ENCODE measurements at regions not wholly inside any gene's neighbourhood (a gene's known extent, or its start where the extent isn't known, plus 50 kb on each side); places are given as distances from the start of the nearest gene placed in this dataset.

DNA sequence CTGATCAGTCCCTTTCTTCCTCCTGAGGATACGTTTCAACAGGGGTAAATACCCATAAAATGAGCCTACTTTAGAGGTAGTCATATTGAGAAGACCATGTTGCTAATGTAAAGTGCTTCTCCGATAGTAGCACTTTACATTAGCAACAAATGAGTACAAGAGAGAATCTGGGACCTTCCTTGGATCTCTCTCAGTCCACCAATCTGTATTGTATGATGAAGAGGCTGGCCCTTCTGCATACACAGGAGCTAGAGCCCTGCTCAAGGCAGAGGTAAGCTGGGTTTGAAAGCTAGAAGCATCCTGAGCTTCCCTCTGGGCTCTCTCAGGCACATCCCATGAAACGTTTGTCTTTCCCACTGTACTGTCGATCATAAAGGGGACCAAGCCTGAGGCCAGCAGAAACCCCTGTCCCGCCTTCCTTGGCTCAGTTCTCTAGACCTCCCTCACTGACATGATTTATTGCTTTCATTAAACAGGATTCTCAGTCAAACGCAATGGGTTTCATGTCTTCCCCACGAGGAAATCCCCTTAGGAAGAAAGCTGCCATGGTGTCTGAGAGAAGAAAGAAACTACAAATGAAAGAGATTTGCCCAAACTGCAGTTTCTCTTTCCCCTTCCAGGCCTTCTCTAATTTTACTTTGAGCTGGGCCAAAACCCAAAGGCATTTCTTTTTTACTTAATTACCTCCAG is 62.8 kb upstream of the BCAR3 start:
- no peak for DNase-seq (ENCODE audit: low read depth in 2 of 2)

DNA sequence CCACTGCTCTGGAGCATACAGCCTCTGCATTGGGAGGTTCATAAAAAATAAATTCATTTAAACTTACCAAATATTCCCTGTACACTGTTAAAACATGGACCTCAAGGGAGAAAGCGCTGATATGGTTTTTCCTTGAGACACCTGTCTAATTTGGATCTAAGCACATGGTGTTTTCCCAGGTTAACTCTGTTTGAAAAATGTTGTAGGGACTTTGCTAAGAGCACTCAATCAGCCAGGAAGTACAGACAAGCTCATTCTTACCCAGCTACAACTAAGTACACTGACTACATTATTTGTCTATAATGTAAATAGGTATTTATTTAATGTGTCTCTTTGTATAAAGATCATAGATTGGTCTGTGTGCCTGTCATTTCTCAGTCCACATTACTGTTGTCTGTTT is 61.8 kb upstream of the BCAR3 start:
- DNase-seq (ENCODE audit: low read depth in 2 of 2), result no peak

DNA sequence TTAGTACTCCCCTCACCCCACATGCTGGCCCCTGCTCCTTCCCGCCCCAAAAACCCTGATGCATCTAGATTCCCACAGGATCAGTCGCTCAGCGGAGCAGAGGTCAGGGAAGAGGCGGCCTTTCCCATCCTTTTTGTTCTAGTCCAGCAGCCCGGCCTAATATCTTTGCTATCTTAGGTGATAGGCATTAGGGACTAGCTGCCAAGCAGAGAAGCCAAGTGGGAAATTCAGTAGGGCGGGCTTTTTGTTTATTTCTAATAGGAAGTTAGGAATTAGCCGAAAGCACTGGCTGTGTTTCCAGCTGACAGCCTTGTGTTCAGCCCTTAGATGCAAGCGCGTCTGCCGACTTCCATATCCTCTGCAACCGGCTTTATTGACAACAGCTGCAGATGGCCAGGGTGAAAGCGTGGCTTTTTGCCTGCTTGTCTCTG is 59.0 kb upstream of the BCAR3 start:
- DNase-seq (ENCODE audit: low read depth in 2 of 2), result no peak

DNA sequence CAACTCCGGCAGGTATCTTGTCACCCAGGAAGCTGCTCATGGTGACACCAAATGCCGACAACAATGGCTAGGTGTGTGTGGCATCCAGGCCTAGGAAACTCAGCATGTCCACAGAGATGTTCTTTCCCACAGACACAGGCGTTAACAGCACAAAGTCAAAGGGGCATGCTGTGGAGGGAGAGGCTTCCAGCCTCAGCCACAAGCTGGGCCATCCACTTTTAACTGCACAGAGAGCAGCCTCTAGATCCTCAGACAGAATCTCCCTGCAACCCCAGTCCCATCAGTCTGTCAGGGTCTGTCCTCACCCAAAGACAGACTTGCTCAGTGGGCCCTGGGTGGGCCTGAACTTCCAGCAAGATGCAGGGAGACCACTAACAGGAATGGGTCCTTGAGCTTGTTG is 58.5 kb upstream of the BCAR3 start:
- DNase-seq (ENCODE audit: low read depth in 2 of 2), result no peak

DNA sequence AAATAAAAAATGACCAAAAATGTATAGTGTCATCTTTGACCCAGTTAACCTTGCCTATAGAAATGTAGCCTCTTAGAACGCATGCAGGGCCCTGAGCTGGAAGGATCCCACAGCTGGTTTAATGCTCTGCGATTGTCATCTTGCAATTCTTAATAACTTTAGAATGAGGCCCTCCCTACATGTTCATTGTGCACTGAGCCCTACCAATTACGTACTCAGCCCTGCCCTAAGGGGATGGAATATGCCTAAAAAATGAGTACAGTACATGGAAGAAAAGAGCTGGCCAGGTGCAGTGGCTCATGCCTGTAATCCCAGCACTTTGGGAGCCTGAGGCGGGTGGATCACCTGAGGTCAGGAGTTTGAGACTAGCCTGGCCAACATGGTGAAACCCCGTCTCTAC is 57.8 kb upstream of the BCAR3 start:
- no peak for DNase-seq (ENCODE audit: low read depth in 2 of 2)

DNA sequence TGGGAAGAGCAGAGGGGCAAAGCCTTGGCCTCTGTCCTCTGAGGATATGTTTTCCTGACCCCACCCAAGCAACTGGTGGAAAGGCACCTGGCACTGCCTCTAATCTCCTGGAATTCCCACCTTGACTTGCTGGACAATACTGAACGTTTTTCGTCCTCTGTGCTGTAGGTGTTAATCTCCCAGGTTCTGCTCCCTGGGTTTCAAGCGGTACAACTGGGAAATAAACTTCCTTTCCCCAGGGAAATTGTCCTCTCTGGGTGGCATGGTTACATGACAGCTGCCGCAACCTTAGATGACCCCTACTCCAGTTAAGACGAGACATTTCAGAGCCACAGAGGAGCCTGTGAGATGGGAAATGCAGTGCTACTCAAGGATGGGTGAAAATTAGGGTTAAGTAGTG is 57.3 kb upstream of the BCAR3 start:
- DNase-seq (ENCODE audit: low read depth in 2 of 2), result no peak

DNA sequence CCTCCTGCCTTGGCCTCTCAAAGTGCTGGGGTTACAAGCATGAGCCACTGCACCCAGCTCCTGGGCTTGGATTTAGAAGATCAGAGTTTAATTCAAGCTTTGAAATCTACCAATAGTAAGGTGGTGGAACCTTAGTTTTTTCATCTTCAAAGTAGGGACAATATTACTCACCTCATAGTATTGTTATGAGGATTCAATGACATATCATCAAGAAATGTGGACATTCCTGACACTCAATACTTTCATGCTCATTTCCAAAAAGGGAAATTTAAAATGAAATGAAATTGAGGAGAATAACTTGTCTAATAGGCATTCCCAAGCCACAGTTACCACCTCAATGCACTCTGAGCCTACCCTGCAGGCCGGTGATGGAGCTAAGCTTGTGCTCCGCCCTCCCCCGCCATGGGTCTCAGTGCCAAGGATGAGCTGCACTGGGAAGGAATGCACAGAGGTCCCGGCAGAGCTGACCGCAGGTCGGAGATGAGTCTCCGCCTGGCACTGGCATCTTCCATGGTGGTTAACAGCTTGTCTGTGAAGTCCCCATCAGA is 56.5 kb upstream of the BCAR3 start:
- DNase-seq (ENCODE audit: low read depth in 2 of 2), result no peak

DNA sequence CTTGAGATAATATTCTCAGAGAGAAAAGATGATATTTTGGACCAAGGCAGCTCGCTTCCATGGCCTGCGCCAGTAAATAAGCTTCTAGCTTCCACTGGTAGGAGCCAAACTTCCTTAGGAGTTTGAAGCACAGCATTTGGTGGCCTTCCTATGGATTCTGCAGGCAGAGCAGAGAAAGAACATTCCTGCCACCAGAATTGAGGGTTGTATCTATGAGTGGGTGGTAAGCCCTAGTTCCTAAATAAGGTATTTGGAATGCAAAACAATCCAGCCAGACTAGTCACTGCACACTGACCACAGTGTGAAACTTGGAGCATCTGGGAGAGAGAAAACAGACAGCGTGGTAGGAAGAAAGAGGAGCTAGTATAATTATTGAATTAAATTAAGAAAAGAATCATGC is 54.1 kb upstream of the BCAR3 start:
- DNase-seq (ENCODE audit: low read depth in 2 of 2), result no peak

DNA sequence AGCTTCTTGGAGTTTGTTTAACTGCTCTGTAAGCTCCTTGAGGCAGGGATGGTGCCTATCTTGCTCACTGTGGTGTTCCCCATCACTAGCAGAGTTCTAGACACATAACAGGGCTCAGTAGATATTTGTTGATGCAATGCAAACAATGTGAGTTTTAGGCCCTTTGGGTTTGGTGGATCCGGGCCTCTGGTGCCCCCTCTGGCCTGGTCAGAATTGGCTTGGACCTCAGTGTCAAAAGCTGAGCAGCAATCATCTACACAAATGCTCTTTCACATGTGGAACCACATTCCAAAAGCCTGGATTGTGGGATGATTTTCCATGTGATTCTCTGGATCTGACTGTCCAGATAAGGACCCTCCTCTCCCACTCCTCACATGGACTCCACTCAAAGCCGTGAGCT is 53.4 kb upstream of the BCAR3 start:
- no peak for DNase-seq (ENCODE audit: low read depth in 2 of 2)

DNA sequence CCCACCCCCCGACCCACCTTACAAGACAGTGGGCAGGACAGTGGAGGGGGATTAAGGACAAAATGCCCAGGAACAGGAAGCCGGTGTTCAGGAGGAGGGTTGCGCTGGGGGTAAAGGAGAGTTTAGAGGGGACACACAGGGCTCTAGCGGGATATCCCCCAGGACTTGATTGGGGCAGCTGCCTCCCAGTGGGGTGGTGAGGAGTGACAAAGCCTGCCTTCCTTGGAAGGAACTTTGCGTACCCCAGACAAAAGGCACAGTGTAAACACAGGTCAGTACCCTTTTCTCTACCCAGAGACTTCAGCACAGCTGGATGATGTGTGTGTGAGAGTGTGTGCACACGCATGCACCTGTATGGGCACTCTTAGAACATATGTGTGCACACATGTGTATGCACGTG is 51.7 kb upstream of the BCAR3 start:
- no peak for DNase-seq (ENCODE audit: low read depth in 2 of 2)

DNA sequence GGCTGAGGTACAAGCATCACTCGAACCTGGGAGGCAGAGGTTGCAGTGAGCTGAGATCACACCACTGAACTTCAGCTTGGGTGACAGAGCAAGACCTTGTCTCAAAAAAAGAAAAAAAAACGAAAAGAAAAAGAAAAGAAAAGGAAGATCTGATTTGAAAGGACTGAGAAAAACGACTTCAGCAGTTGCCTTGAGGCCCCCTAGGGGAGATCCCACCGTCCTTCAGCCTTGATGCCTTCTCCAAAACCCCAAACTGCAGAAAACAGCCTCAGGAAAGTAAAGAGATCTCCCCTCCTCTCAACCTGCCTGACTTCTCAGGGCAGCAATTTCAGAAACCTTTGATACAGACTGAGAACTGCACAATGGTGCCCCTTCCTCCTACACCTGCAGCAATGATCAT is 50.9 kb upstream of the BCAR3 start:
- no peak for DNase-seq (ENCODE audit: low read depth in 2 of 2)

All from activated CD4-positive, alpha-beta T cell treated with anti-CD3 and anti-CD28 coated beads for 24 hours (primary cell).